B cell (primary cell): ENCODE measurements at regions not wholly inside any gene's neighbourhood (a gene's known extent, or its start where the extent isn't known, plus 50 kb on each side); places are given as distances from the start of the nearest gene placed in this dataset. TPM values are rescaled to one million over a fixed set of nuclear protein-coding genes. Genes with fewer than 3 reads are reported as not detected.
A peak's percentile ranks its signal among the peaks of the same experiment; 100 is the strongest.
"Not testable (repeated sequence)": the region's sequence is repeated elsewhere in the genome, so short reads cannot be mapped to it uniquely, and the experiment has no call there.

Experiments used
- ATAC-seq: fragments of 200-7000 bp; cut with Tn5 transposase; one replicate; pipeline ENCODE4 v1.10.0; 2021; ENCODE audit warnings: low read depth, mild to moderate bottlenecking, moderate number of reproducible peaks, moderate library complexity
- CTCF ChIA-PET: fragments of 350-600 bp; sonication (Branson Sonifier 250); formaldehyde crosslinking; loops from one replicate; lab custom pipeline; 2021; ENCODE audit warnings: antibody characterized with exemption, inconsistent platforms; lab: Charles Lee
- POLR2A ChIA-PET: fragments of 350-600 bp; sonication (Branson Sonifier 250); formaldehyde crosslinking; loops from one replicate; lab custom pipeline; 2021; ENCODE audit warnings: antibody characterized with exemption; lab: Charles Lee
- DNase-seq: peaks from one replicate; pipeline ENCODE4 v3.0.0; 2013
- H2AFZ ChIP-seq: 2 replicates; pipeline ENCODE4 v1.6.1; 2012; ENCODE audit warnings: mild to moderate bottlenecking, low read depth, low read length; ENCODE audit not compliant: insufficient read depth, poor library complexity, severe bottlenecking
- H3K27ac ChIP-seq, 2 donors: 1 replicate in 1 of 2; 2 replicates in 1 of 2; pipeline ENCODE4 v1.5.1; 2012 to 2013; ENCODE audit warnings: low read length in 2 of 2, mild to moderate bottlenecking in 2 of 2, moderate library complexity in 1 of 2
- H3K27me3 ChIP-seq, 4 experiments: fragments of 200-600 bp in 1 of 4; sonication (generic) in 1 of 4; replicated peaks in 1 of 4; 1 replicate in 2 of 4; 2 replicates in 2 of 4; pipeline versions ENCODE4 v1.6.1 to v1.7.0; 2013 to 2016; ENCODE audit warnings: low read length in 3 of 4, mild to moderate bottlenecking in 2 of 4, mixed read lengths in 1 of 4, moderate library complexity in 1 of 4; ENCODE audit not compliant: insufficient read depth in 4 of 4, control insufficient read depth in 3 of 4; ENCODE audit errors: control extremely low read depth in 1 of 4
- H3K36me3 ChIP-seq, 2 experiments: replicated peaks in 1 of 2; 1 replicate in 1 of 2; 2 replicates in 1 of 2; pipeline versions ENCODE4 v1.6.1 to v1.7.1; 2013; ENCODE audit warnings: low read length in 1 of 2; ENCODE audit not compliant: insufficient read depth in 2 of 2, control insufficient read depth in 1 of 2; ENCODE audit errors: control extremely low read depth in 1 of 2, extremely low read depth in 1 of 2
- H3K4me1 ChIP-seq, 2 donors: fragments of 200-600 bp in 1 of 2; sonication (generic) in 1 of 2; 1 replicate in 1 of 2; 2 replicates in 1 of 2; pipeline versions ENCODE4 v1.5.1 to v1.6.1; 2013 to 2017; ENCODE audit warnings: low read length in 2 of 2; ENCODE audit not compliant: control insufficient read depth in 2 of 2, insufficient read depth in 2 of 2
- H3K4me2 ChIP-seq: replicated peaks from 2 replicates; pipeline ENCODE3; 2012; ENCODE audit warnings: mild to moderate bottlenecking, low read depth, low read length; ENCODE audit not compliant: poor library complexity, severe bottlenecking
- H3K4me3 ChIP-seq, 5 experiments: fragments of 200-600 bp in 1 of 5; sonication (generic) in 1 of 5; 1 replicate in 3 of 5; 2 replicates in 2 of 5; pipeline versions ENCODE4 v1.5.1 to v1.7.0; 2011 to 2016; ENCODE audit warnings: low read length in 4 of 5, mild to moderate bottlenecking in 4 of 5, low read depth in 2 of 5, control low read depth in 1 of 5, moderate library complexity in 1 of 5; ENCODE audit not compliant: insufficient read depth in 1 of 5; ENCODE audit errors: control extremely low read depth in 1 of 5, extremely low read depth in 1 of 5
- H3K79me2 ChIP-seq: fragments of 200-600 bp; sonication (generic); one replicate; pipeline ENCODE4 v1.6.0; 2016; ENCODE audit warnings: low read length; ENCODE audit not compliant: control insufficient read depth, insufficient read depth
- H3K9ac ChIP-seq: fragments of 200-600 bp; sonication (generic); 2 replicates; pipeline ENCODE4 v1.6.1; 2017; ENCODE audit warnings: mild to moderate bottlenecking, low read length, moderate library complexity
- H3K9me3 ChIP-seq, 3 donors: one replicate each; pipeline versions ENCODE4 v1.6.1 to v1.7.1; 2013; ENCODE audit warnings: low read length in 2 of 3; ENCODE audit not compliant: control insufficient read depth in 2 of 3, insufficient read depth in 1 of 3; ENCODE audit errors: control extremely low read depth in 1 of 3
- H4K20me1 ChIP-seq: 2 replicates; pipeline ENCODE4 v1.6.0; 2012; ENCODE audit warnings: mild to moderate bottlenecking, low read length; ENCODE audit not compliant: insufficient read depth, control insufficient read depth, poor library complexity, severe bottlenecking
- H3K27ac Mint-ChIP-seq: one replicate; pipeline ENCODE4 v1.8.0; 2021; ENCODE audit warnings: mixed read lengths
- H3K27me3 Mint-ChIP-seq: one replicate; pipeline ENCODE4 v1.8.0; 2021; ENCODE audit warnings: mixed read lengths
- H3K4me1 Mint-ChIP-seq: one replicate; pipeline ENCODE4 v1.8.0; 2021; ENCODE audit warnings: mixed read lengths
- H3K4me3 Mint-ChIP-seq: one replicate; pipeline ENCODE4 v1.8.0; 2021; ENCODE audit warnings: mixed read lengths
- H3K9me3 Mint-ChIP-seq: one replicate; pipeline ENCODE4 v1.8.0; 2022; ENCODE audit warnings: mixed read lengths; ENCODE audit not compliant: insufficient read depth
- WGBS: methylation state at CpG from one replicate; pipeline ENCODE4 v1.1.5; 2013; ENCODE audit warnings: missing lambda C conversion rate; ENCODE audit not compliant: insufficient coverage; 5-methylcytosine and 5-hydroxymethylcytosine counted together
- intact Hi-C: fragments of 100-400 bp; cut with micrococcal nuclease; formaldehyde crosslinking; loops from one replicate; pipeline ENCODE4 v1.10.0; 2022
- small RNA-seq: library from RNA; depleted of rRNA; stranded (forward); fragments of <200 nt; gene quantifications from one replicate; pipeline ENCODE3, GENCODE V24; 2012; ENCODE audit warnings: low replicate concordance, low read depth; ENCODE audit not compliant: insufficient read length

DNA sequence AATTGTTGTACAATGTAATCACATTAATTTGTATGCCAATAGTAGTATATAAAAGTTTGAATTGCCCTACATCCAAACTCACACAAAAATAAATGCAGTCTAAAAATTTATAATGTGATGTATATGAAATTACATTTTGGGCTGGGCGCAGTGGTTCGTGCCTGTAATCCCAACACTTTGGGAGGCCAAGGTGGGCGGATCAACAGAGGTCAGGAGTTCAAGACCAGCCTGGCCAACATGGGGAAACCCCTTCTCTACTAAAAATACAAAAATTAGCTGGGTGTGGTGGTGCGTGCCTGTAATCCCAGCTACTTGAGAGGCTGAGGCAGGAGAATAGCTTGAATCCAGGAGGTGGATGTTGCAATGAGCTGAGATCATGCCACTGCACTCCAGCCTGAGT is 503.6 kb upstream of the TPTE start:
- H3K27me3 Mint-ChIP-seq, H3K27ac ChIP-seq, H2AFZ ChIP-seq, H3K9me3 ChIP-seq, H3K4me3 Mint-ChIP-seq, H3K79me2 ChIP-seq, POLR2A ChIA-PET, intact Hi-C loops, H3K4me2 ChIP-seq, H4K20me1 ChIP-seq, H3K4me1 Mint-ChIP-seq, H3K9ac ChIP-seq, H3K9me3 Mint-ChIP-seq, H3K27ac Mint-ChIP-seq, H3K36me3 ChIP-seq, H3K4me1 ChIP-seq, H3K27me3 ChIP-seq, CTCF ChIA-PET, DNase-seq, H3K4me3 ChIP-seq, ATAC-seq: not testable (repeated sequence)
- WGBS = no CpG with 5 or more reads among the region's 4 CpGs

DNA sequence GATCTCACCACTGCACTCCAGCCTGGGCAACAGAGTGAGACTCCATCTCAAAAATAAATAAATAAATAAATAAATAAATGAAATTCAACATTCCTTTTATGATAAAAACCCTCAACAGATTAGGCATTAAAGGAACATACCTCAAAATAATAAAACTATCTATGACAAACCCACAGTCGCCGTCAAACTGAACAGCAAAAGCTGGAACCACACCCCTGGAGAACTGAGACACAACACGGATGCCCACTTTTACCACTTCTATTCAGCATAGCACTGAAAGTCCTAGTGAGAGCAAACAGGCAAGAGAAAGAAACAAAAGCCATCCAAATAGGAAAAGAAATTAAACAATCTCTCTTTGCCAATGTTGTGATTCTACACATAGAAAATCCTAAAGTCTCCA is 499.9 kb upstream of the TPTE start:
- DNase-seq, H3K9ac ChIP-seq, ATAC-seq, H3K27me3 ChIP-seq, H3K4me3 ChIP-seq, H3K4me1 ChIP-seq, H3K9me3 Mint-ChIP-seq, H3K27ac Mint-ChIP-seq, CTCF ChIA-PET, intact Hi-C loops, H3K27ac ChIP-seq, H3K79me2 ChIP-seq, H2AFZ ChIP-seq, H3K36me3 ChIP-seq, H4K20me1 ChIP-seq, H3K27me3 Mint-ChIP-seq, H3K4me2 ChIP-seq, H3K4me1 Mint-ChIP-seq, H3K4me3 Mint-ChIP-seq, POLR2A ChIA-PET, H3K9me3 ChIP-seq: not testable (repeated sequence)
- WGBS = no CpG with 5 or more reads among the region's 3 CpGs

DNA sequence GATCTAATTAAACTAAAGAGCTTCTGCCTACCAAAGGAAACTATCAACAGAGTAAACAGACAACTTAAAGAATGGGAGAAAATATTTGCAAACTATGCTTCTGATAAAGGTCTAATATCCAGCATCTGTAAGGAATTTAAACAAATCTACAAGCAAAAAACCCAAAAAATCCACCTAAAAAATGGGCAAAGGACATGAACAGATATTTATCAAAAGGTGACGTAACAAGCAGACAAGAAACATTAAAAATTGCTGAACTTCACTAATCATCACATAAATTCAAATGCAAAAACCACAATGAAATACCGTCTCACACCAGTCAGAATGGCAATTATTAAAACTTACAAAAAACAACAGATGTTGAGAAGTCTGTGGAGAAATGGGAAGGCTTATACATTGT is 498.6 kb upstream of the TPTE start:
- H3K79me2 ChIP-seq, H3K27ac Mint-ChIP-seq, H2AFZ ChIP-seq, H3K9ac ChIP-seq, H3K27ac ChIP-seq, CTCF ChIA-PET, H3K4me3 Mint-ChIP-seq, intact Hi-C loops, H3K9me3 Mint-ChIP-seq, H3K27me3 Mint-ChIP-seq, H4K20me1 ChIP-seq, DNase-seq, H3K9me3 ChIP-seq, H3K4me3 ChIP-seq, H3K4me1 ChIP-seq, ATAC-seq, H3K36me3 ChIP-seq, H3K4me2 ChIP-seq, H3K27me3 ChIP-seq, POLR2A ChIA-PET, H3K4me1 Mint-ChIP-seq: not testable (repeated sequence)
- no CpG with 5 or more reads among the region's 2 CpGs for WGBS

Small RNA genes in the stretch of these regions (small RNA-seq; reads per million reads assigned to genes)
- not detected for gene AC018692.3
- 39.9 reads per million, percentile 92 among the genes with 10 or more reads in this experiment for gene RF00003
- not detected for gene RF00156
- not detected for gene RN7SL52P
